ENCODE measurements at regions not wholly inside any gene's neighbourhood (a gene's known extent, or its start where the extent isn't known, plus 50 kb on each side); places are given as distances from the start of the nearest gene placed in this dataset.

DNA sequence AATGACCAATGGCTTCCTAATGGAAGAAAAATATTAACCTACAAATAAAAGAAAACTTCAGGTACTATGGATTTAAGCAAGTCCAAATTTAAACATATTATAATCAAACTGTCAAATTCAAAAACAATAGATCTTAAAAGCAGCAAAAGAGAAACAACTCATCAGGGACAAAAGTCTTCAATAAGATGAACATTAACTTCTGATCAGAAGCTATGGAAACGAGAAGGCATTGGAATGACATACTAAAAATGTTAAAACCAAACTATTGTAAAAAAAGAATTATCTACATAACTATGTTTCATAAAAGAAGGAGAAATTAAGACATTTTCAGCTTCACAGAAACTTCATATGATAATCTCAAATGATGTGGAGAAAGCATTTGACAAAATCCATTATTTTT lies 334.7 kb downstream of the ANKRD7 start:
- Mint-ChIP-seq H3K27ac (no peak overlapping the region), H3K4me1 (ENCODE audit: low read depth) (no peaks in the 10 kb centered on the region), H3K4me3 (no peak overlapping the region), H3K9me3 (peaks cover 9% of the 10 kb centered on the region), H3K36me3 (ENCODE audit: low read depth) (no peaks in the 10 kb centered on the region), H3K27me3 (no peaks in the 10 kb centered on the region)
- intact Hi-C loops (cut with micrococcal nuclease), result no loop called here

DNA sequence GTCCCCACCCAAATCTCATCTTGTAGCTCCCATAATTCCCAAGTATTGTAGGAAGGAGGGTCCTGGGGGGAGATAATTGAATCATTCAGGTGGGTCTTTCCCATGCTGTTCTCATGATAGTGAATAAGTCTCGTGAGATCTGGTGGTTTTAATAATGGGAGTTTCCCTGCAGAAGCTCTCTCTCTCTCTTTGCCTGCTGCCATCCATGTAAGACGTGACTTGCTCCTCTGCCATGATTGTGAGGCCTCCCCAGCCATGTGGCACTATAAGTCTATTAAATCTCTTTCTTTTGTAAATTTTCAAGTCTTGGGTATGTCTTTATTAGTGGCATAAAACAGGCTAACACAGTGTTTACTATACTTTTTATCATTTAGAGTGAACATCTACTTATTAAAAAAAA lies 338.8 kb downstream of the ANKRD7 start:
- Mint-ChIP-seq H3K4me1 (ENCODE audit: low read depth) (no peaks in the 10 kb centered on the region), H3K4me3 (no peak overlapping the region), H3K27me3 (no peaks in the 10 kb centered on the region), H3K36me3 (ENCODE audit: low read depth) (no peaks in the 10 kb centered on the region), H3K9me3 (peaks cover 9% of the 10 kb centered on the region), H3K27ac (no peak overlapping the region)
- intact Hi-C loops (cut with micrococcal nuclease), result no loop called here

DNA sequence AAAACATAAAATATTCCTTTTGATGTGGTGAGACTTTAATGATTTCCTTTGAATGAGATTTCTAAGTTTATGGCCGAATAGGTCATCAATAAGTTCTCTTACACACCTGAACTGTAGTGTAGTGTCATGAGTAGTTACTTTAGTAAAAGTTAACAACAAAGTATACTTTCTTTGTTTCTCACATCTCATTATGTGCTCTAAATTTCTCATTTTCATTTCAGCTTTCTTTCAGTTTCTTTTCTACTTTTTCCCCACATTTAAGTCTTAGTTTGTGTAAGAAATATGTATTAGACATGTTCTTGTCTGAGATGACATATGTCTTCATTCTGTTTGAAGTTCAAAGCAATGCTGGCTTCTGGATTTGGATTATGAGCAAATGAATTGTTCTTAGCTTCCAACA lies 348.1 kb downstream of the ANKRD7 start:
- Mint-ChIP-seq H3K27ac (no peak overlapping the region), H3K27me3 (no peaks in the 10 kb centered on the region), H3K4me1 (ENCODE audit: low read depth) (no peaks in the 10 kb centered on the region), H3K9me3 (no peaks in the 10 kb centered on the region), H3K36me3 (ENCODE audit: low read depth) (no peaks in the 10 kb centered on the region), H3K4me3 (no peak overlapping the region)
- intact Hi-C loops (cut with micrococcal nuclease), result no loop called here

DNA sequence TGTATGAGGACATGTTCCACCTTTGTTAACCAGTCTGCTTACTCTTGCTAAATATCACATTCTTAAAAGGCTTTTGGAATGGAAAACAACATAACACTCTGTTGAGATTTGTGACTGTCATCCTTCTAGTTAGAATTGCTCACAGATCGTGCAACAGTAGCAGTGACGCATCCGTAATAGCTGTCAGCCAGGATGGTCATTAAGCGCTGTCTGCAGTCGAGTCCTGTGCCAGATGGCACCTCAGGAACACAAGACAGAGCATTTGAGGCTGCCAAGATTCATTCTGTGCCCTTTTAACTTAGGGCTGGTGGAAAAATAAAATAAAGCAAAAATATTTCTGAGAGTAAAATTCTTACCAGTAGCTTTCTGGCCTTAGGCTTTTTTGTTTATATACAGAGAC lies 348.6 kb downstream of the ANKRD7 start:
- H3K4me3 Mint-ChIP-seq, result no peak overlapping the region
- H3K27me3 Mint-ChIP-seq, result no peaks in the 10 kb centered on the region
- intact Hi-C loops (cut with micrococcal nuclease), result no loop called here
- H3K4me1 Mint-ChIP-seq (ENCODE audit: low read depth), result no peaks in the 10 kb centered on the region
- no peaks in the 10 kb centered on the region for H3K36me3 Mint-ChIP-seq (ENCODE audit: low read depth)
- H3K9me3 Mint-ChIP-seq, result no peaks in the 10 kb centered on the region
- H3K27ac Mint-ChIP-seq, result no peak overlapping the region

DNA sequence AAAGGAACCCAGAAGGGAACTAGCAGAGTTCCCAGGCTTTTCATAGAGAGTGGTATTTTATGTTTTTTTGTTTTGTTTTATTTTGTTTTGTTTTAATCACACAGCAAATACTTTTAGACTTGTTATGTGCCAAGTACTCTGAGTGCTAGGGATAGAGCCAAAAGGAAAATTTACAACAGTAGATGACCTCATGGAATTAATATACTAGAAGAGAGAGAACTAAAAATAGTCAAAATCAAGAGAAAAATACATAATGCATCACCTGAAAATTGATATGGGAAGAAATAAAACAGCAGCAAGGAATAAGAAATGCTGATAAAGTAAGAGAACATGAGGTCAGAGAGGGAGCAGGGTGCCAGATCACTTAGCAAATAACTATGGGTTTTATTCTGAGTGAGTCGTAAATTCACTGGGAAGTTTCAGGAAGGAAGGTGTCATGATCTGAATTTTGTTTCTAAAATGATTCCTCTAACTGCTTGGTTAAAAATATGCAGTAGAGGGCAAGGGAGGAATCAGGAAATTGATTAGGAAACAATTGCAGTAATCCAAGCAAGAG lies 351.0 kb downstream of the ANKRD7 start:
- Mint-ChIP-seq H3K9me3 (no peaks in the 10 kb centered on the region), H3K4me1 (ENCODE audit: low read depth) (no peaks in the 10 kb centered on the region), H3K27ac (no peak overlapping the region), H3K27me3 (no peaks in the 10 kb centered on the region), H3K36me3 (ENCODE audit: low read depth) (no peaks in the 10 kb centered on the region), H3K4me3 (no peak overlapping the region)
- intact Hi-C loops (cut with micrococcal nuclease), result no loop called here

DNA sequence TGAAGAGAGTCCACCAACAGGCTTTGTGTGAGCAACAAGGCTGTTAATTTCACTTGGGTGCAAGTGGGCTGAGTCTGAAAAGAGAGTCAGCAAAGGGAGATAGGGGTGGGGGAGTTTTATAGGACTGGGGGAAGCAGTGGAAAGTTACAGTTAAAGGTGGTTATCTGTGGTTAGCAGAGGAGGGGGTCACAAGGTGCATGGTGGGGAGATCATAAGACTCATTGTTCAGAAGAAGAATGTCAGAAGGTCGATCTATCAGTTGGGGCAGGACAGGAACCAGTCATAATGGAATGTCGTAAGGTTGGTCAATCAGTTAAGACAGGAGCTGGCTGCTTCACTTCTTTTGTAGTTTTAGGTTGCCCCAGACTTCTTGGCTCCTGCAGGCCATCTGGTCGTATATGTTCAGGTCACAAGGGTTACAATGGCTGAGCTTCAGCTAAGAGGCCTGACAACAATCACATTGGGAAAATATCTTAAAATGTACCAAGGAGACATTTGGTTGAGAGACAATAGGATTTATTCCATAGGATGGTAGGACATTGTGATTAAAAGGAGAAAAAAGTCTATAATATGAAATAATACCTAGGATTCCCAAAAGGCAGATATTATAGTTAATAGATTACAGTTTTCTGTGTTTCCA lies 356.4 kb downstream of the ANKRD7 start:
- H3K36me3 Mint-ChIP-seq (ENCODE audit: low read depth), result no peaks in the 10 kb centered on the region

DNA sequence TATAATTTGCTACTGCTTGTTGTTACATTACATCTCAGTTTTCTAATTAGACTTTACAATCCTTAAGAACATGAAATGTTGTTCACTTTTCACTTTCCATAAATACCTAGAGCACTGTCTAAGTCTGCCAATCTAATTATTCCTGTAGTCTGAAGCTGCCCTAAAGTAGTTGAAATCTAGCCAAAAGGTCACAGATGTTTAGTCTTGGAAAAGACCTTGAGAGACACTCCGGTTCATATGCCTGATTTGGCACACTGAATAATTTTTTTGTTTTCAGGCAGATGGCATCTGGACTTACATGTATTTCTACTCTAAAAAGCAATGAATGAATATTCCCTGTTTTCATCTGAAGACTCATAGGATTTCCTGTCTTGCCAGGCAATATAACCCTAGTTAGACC lies 359.1 kb downstream of the ANKRD7 start:
- no peaks in the 10 kb centered on the region for H3K9me3 Mint-ChIP-seq
- H3K4me1 Mint-ChIP-seq (ENCODE audit: low read depth), result no peaks in the 10 kb centered on the region
- no peak overlapping the region for H3K4me3 Mint-ChIP-seq
- no peak overlapping the region for H3K27ac Mint-ChIP-seq
- no peaks in the 10 kb centered on the region for H3K27me3 Mint-ChIP-seq
- no peaks in the 10 kb centered on the region for H3K36me3 Mint-ChIP-seq (ENCODE audit: low read depth)
- intact Hi-C loops (cut with micrococcal nuclease), result no loop called here

More for the DNA sequence above, 356.4 kb downstream of the ANKRD7 start:
- Mint-ChIP-seq H3K4me1 (ENCODE audit: low read depth) (no peaks in the 10 kb centered on the region), H3K27ac (no peak overlapping the region), H3K9me3 (no peaks in the 10 kb centered on the region), H3K4me3 (no peak overlapping the region), H3K27me3 (no peaks in the 10 kb centered on the region)
- intact Hi-C loops (cut with micrococcal nuclease), result no loop called here

DNA sequence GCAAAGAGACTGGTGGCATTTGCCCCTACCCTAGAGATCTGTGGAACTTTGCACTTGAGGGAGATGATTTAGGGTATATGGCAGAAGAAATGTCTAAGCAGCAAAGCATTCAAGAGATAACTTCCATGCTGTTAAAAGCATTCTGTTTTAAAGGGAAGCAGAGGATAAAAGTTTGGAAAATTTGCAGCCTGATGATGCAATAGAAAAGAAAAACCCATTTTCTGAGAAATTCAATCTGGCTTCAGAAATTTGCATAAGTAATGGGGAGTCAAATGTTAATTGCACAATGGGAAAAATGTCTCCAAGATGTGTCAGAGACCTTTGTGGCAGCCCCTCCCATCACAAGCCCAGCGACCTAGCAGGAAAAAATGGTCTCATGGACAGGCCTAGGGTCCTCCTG lies 361.7 kb downstream of the ANKRD7 start:
- intact Hi-C loops (cut with micrococcal nuclease), result no loop called here
- no peaks in the 10 kb centered on the region for H3K4me1 Mint-ChIP-seq (ENCODE audit: low read depth)
- no peaks in the 10 kb centered on the region for H3K36me3 Mint-ChIP-seq (ENCODE audit: low read depth)
- H3K27me3 Mint-ChIP-seq, result no peaks in the 10 kb centered on the region
- no peak overlapping the region for H3K4me3 Mint-ChIP-seq
- H3K9me3 Mint-ChIP-seq, result no peaks in the 10 kb centered on the region
- no peak overlapping the region for H3K27ac Mint-ChIP-seq

DNA sequence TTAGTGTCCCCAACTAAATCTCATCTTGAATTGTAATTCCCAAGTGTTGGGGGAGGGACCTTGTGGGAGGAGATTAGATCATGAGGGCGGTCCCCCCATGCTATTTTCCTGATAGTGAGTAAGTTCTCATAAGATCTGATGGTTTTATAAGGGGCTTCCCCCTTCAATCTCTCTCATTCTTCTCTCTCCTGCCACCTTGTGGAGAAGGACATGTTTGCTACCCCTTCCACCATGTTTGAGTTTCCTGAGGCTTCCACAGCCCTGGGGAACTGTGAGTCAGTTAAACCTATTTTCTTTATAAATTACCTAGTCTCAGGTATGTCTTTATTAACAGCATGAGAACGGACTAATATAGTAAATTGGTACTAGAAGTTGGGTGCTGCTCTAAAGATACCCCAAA lies 365.6 kb downstream of the ANKRD7 start:
- Mint-ChIP-seq H3K4me1 (ENCODE audit: low read depth) (no peaks in the 10 kb centered on the region), H3K4me3 (no peak overlapping the region), H3K9me3 (no peaks in the 10 kb centered on the region), H3K36me3 (ENCODE audit: low read depth) (no peaks in the 10 kb centered on the region), H3K27me3 (no peaks in the 10 kb centered on the region), H3K27ac (no peak overlapping the region)
- intact Hi-C loops (cut with micrococcal nuclease), result no loop called here

DNA sequence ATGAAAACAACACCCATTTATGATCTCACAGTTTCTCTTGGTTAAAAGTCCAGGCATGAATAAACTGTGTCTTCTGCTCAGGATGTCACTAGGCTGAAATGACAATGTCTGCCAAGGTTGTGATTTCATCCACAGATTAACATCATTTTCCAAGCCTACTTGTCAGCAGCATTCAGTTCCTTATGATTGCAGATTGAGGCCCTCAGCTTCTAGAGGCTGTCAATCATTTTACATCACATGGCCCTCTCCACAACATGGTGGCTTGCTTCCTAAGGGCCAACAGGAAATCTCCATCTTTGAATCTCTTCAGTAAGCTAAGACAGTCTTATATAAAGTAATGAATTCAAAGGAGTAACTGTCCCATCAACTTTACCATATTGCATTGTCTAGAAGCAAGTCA lies 377.6 kb downstream of the ANKRD7 start:
- Mint-ChIP-seq H3K27me3 (no peaks in the 10 kb centered on the region), H3K9me3 (no peaks in the 10 kb centered on the region), H3K4me1 (ENCODE audit: low read depth) (no peaks in the 10 kb centered on the region), H3K4me3 (no peak overlapping the region), H3K36me3 (ENCODE audit: low read depth) (no peaks in the 10 kb centered on the region), H3K27ac (no peak overlapping the region)
- intact Hi-C loops (cut with micrococcal nuclease), result no loop called here

DNA sequence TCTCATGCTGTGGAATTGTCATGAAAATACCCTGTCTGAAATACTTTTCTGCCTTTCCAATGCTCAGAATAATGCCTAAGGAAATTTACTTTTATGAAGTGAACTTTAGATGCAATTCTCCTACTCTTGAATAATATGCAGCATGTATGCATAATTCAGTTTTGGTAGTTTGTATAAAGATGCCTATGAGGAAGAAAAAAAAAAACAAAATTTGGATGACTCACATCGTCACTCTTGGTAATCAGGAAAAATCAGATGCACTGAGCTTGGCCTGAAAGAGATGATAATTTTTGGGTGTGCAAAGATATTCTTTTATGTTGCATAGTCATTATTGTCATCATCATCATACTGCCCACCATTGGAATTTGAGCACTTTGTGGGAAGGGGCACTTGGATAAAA lies 382.1 kb downstream of the ANKRD7 start:
- intact Hi-C loops (cut with micrococcal nuclease), result no loop called here
- no peak overlapping the region for H3K4me3 Mint-ChIP-seq
- H3K36me3 Mint-ChIP-seq (ENCODE audit: low read depth), result no peaks in the 10 kb centered on the region
- H3K27me3 Mint-ChIP-seq, result no peaks in the 10 kb centered on the region
- H3K27ac Mint-ChIP-seq, result no peak overlapping the region
- H3K9me3 Mint-ChIP-seq, result no peaks in the 10 kb centered on the region
- H3K4me1 Mint-ChIP-seq (ENCODE audit: low read depth), result no peaks in the 10 kb centered on the region

DNA sequence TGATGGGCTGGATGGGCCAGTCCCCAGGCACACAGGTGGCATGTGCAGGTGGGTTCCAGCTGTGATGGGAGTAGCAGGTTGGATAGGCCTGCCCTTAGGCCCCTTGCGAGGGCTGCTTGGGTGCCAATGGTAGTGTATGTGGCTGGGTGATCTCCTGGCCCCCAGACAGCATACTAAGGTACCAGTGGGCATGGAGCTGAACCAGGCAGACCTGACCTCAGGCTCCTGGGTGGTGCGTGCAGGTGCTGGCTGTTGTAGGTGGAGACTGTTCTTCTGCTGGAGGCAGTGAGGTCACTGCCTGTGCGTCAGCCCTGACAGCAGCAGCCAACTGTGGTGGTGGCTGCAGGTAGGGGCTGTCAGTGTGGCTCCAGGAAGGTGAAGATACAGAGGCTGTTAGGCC lies 384.7 kb downstream of the ANKRD7 start:
- no peak overlapping the region for H3K27ac Mint-ChIP-seq
- no peaks in the 10 kb centered on the region for H3K4me1 Mint-ChIP-seq (ENCODE audit: low read depth)
- no peak overlapping the region for H3K4me3 Mint-ChIP-seq
- H3K9me3 Mint-ChIP-seq, result no peaks in the 10 kb centered on the region
- intact Hi-C loops (cut with micrococcal nuclease), result no loop called here
- H3K36me3 Mint-ChIP-seq (ENCODE audit: low read depth), result no peaks in the 10 kb centered on the region
- no peaks in the 10 kb centered on the region for H3K27me3 Mint-ChIP-seq

DNA sequence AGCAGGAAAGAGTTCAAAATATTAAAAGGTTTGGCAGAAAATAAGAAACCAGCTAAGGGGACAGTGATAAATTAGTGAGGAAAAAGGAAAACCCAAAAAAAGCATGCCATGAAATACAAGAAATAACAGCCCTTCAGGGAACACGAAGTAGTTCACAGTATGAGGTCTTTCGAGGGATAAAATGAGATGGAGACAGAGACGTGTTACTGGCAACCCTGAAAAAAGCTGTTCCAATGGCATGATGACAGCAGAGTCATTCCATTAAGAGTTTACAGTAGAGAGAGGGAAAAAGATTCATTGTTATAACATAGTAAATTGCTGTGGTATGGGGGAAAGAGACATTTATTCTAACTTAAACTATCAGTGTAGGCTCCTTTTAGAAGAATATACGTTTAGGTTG lies 391.2 kb downstream of the ANKRD7 start:
- intact Hi-C loops (cut with micrococcal nuclease), result no loop called here

DNA sequence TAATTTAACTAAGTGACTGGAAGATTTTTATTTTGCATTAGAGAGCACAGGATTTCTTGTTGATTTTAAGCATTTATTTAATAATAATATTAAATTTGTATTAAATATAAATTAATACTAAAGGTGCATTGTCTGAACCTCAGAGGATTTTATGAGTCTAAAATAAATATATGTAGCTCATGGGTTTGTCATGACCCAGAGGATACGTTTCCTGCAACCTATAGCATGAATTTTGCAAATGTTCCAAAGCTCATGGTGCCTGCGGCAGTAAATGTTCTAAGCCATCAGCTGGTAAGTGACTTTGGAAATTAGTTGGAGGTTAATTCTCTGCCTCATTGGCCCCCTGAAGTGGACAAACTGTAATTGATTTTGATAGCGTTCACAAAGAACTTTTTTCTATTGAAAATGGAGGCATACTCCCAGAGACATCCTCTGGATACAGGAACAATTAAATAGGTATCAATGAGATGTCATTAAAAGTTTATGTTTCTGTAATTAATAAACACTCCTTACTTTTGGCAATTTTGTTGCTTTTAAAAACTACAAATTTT lies 397.4 kb downstream of the ANKRD7 start:
- no peaks in the 10 kb centered on the region for H3K27me3 Mint-ChIP-seq
- H3K27ac Mint-ChIP-seq, result no peak overlapping the region
- peaks cover 4% of the 10 kb centered on the region for H3K9me3 Mint-ChIP-seq
- intact Hi-C loops (cut with micrococcal nuclease), result no loop called here
- H3K36me3 Mint-ChIP-seq (ENCODE audit: low read depth), result no peaks in the 10 kb centered on the region
- H3K4me3 Mint-ChIP-seq, result no peak overlapping the region
- no peaks in the 10 kb centered on the region for H3K4me1 Mint-ChIP-seq (ENCODE audit: low read depth)

More for the DNA sequence above, 391.2 kb downstream of the ANKRD7 start:
- no peaks in the 10 kb centered on the region for H3K9me3 Mint-ChIP-seq
- no peaks in the 10 kb centered on the region for H3K36me3 Mint-ChIP-seq (ENCODE audit: low read depth)
- no peaks in the 10 kb centered on the region for H3K27me3 Mint-ChIP-seq
- H3K27ac Mint-ChIP-seq, result no peak overlapping the region
- no peaks in the 10 kb centered on the region for H3K4me1 Mint-ChIP-seq (ENCODE audit: low read depth)
- H3K4me3 Mint-ChIP-seq, result no peak overlapping the region

DNA sequence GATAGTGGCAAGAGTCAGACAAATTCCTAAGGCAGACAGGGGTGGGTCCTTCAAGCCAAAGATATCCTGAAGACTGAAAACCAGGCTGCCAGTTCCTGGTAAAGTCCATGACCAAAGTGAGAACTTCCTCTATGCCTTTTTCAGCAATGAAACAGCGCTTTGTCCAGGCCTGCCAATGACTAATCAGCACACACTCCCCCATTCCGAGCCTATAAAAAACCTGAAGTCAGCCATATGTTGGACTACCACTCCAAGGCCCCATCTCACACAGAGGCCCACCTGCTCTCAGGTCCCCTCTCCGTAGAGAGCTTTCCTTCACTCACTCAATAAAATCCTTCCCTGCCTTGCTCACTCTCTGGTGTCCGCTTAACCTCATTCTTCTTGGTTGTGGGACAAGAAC lies 402.2 kb downstream of the ANKRD7 start:
- Mint-ChIP-seq H3K4me1 (ENCODE audit: low read depth) (no peaks in the 10 kb centered on the region), H3K27ac (no peak overlapping the region)
- intact Hi-C loops (cut with micrococcal nuclease), result no loop called here

More for the DNA sequence above, 402.2 kb downstream of the ANKRD7 start:
- Mint-ChIP-seq H3K9me3 (peaks cover 9% of the 10 kb centered on the region), H3K36me3 (ENCODE audit: low read depth) (no peaks in the 10 kb centered on the region), H3K4me3 (no peak overlapping the region), H3K27me3 (no peaks in the 10 kb centered on the region)

All from dendritic cell treated with granulocyte-macrophage colony-stimulating factor and Interleukin-4, amounts not matched to agents 40 ng/mL and 50 ng/mL, for 4 days (primary cell).